ENCODE measurements at regions not wholly inside any gene's neighbourhood (a gene's known extent, or its start where the extent isn't known, plus 50 kb on each side); places are given as distances from the start of the nearest gene placed in this dataset.

DNA sequence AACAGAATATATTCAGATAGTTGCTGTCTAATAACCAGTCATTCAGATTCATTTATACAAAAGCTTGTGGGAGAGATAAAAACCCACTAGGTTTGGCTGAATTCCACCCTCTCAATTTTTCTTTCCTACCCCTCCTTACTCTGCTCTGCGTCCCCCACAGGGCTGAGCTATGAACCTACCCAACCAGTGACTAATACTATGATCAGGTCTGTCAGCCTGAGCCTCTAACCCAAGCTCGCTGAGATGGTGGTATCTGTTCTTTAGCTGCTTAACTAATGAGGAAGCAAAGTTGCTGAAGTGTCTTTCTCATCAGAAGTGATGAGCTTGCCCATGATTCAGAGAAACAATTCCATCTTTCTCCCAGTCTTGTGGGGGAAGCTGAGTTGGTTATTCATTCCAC is 248.7 kb upstream of the GPR26 start:
- Histone ChIP-seq H3K27ac (ENCODE audit: insufficient read depth, low read length, poor library complexity, severe bottlenecking) (no peak overlapping the region), H3K9me3 (ENCODE audit: control insufficient read depth in 2 of 2, low read length in 2 of 2) (no peaks in the 10 kb centered on the region), H3K4me3 (ENCODE audit: low read depth, low read length) (no peak overlapping the region), H3K36me3 (ENCODE audit: control insufficient read depth, insufficient read depth, low read length) (no peaks in the 10 kb centered on the region), H3K4me1 (ENCODE audit: control insufficient read depth, insufficient read depth, low read length, poor library complexity, severe bottlenecking) (no peaks in the 10 kb centered on the region), H3K27me3 (ENCODE audit: control insufficient read depth, insufficient read depth, low read length) (no peaks in the 10 kb centered on the region)
- ATAC-seq (ENCODE audit: low read depth in 2 of 2) (no peak), DNase-seq (no peak)
- no peak overlapping the region for H3K27ac Mint-ChIP-seq
- H3K27me3 Mint-ChIP-seq: peaks cover 14% of the 10 kb centered on the region
- H3K36me3 Mint-ChIP-seq: peaks cover 4% of the 10 kb centered on the region
- no peak overlapping the region for H3K4me3 Mint-ChIP-seq
- H3K4me1 Mint-ChIP-seq: no peaks in the 10 kb centered on the region
- H3K9me3 Mint-ChIP-seq: peaks cover 0 to 6% (median 0%) of the 10 kb centered on the region in 7 donors

GRCh38 chr10:123421461-123421860 is 244.7 kb upstream of the GPR26 start:
- H3K4me3 Mint-ChIP-seq: no peak overlapping the region
- no peak overlapping the region for H3K27ac ChIP-seq (ENCODE audit: insufficient read depth, low read length, poor library complexity, severe bottlenecking)
- no peaks in the 10 kb centered on the region for H3K4me1 ChIP-seq (ENCODE audit: control insufficient read depth, insufficient read depth, low read length, poor library complexity, severe bottlenecking)
- peaks cover 20% of the 10 kb centered on the region for H3K27me3 Mint-ChIP-seq
- DNase-seq (no peak), ATAC-seq (ENCODE audit: low read depth in 2 of 2) (no peak)
- no peak overlapping the region for H3K27ac Mint-ChIP-seq
- no peaks in the 10 kb centered on the region for H3K9me3 ChIP-seq (ENCODE audit: control insufficient read depth in 2 of 2, low read length in 2 of 2)
- H3K27me3 ChIP-seq (ENCODE audit: control insufficient read depth, insufficient read depth, low read length): no peaks in the 10 kb centered on the region
- H3K36me3 Mint-ChIP-seq: peaks cover 4% of the 10 kb centered on the region
- no peaks in the 10 kb centered on the region for H3K4me1 Mint-ChIP-seq
- no peak overlapping the region for H3K4me3 ChIP-seq (ENCODE audit: low read depth, low read length)
- no peaks in the 10 kb centered on the region for H3K36me3 ChIP-seq (ENCODE audit: control insufficient read depth, insufficient read depth, low read length)
- peaks cover 0 to 5% (median 0%) of the 10 kb centered on the region in 7 donors for H3K9me3 Mint-ChIP-seq

- Mint-ChIP-seq H3K4me1 (no peaks in the 10 kb centered on the region), H3K36me3 (peaks cover 4% of the 10 kb centered on the region), H3K9me3 (peaks cover 0 to 5% (median 0%) of the 10 kb centered on the region in 7 donors), H3K27me3 (peaks cover 24% of the 10 kb centered on the region), H3K27ac (no peak overlapping the region), H3K4me3 (no peak overlapping the region)
- DNase-seq (no peak), ATAC-seq (ENCODE audit: low read depth in 2 of 2) (no peak)
- no peak overlapping the region for H3K27ac ChIP-seq (ENCODE audit: insufficient read depth, low read length, poor library complexity, severe bottlenecking)
- no peaks in the 10 kb centered on the region for H3K9me3 ChIP-seq (ENCODE audit: control insufficient read depth in 2 of 2, low read length in 2 of 2)
- H3K36me3 ChIP-seq (ENCODE audit: control insufficient read depth, insufficient read depth, low read length): no peaks in the 10 kb centered on the region
- no peaks in the 10 kb centered on the region for H3K27me3 ChIP-seq (ENCODE audit: control insufficient read depth, insufficient read depth, low read length)
- no peaks in the 10 kb centered on the region for H3K4me1 ChIP-seq (ENCODE audit: control insufficient read depth, insufficient read depth, low read length, poor library complexity, severe bottlenecking)
- no peak overlapping the region for H3K4me3 ChIP-seq (ENCODE audit: low read depth, low read length)
Observed at GRCh38 chr10:123422261-123422660, 243.9 kb upstream of the GPR26 start.

DNA sequence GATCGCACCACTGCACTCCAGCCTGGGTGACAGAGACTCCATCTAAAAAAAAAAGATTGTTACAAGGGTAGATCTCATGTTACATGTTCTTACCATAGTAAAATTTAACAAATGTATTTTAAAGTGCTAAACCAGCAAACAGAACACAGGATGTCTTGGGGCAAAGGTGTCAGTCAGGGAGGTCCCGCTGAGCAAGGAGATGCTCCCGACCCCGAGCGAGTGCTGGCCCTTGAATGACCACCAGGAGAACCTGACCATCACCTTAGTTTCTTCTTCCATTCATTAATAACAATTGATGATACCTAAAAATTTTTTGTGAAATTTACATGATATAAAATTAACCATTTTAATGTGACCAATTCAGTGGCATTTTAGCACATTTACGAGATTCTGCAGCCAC is 241.6 kb upstream of the GPR26 start:
- DNase-seq (no peak), ATAC-seq (ENCODE audit: low read depth in 2 of 2) (no peak)
- Histone ChIP-seq H3K36me3 (ENCODE audit: control insufficient read depth, insufficient read depth, low read length) (no peaks in the 10 kb centered on the region), H3K4me1 (ENCODE audit: control insufficient read depth, insufficient read depth, low read length, poor library complexity, severe bottlenecking) (no peaks in the 10 kb centered on the region), H3K9me3 (ENCODE audit: control insufficient read depth in 2 of 2, low read length in 2 of 2) (no peaks in the 10 kb centered on the region), H3K27ac (ENCODE audit: insufficient read depth, low read length, poor library complexity, severe bottlenecking) (no peak overlapping the region), H3K4me3 (ENCODE audit: low read depth, low read length) (no peak overlapping the region), H3K27me3 (ENCODE audit: control insufficient read depth, insufficient read depth, low read length) (peaks cover 3% of the 10 kb centered on the region)
- H3K36me3 Mint-ChIP-seq: peaks cover 1% of the 10 kb centered on the region
- H3K27me3 Mint-ChIP-seq: peaks cover 31% of the 10 kb centered on the region
- no peak overlapping the region for H3K27ac Mint-ChIP-seq
- H3K4me3 Mint-ChIP-seq: no peak overlapping the region
- H3K4me1 Mint-ChIP-seq: no peaks in the 10 kb centered on the region
- peaks cover 0 to 2% (median 0%) of the 10 kb centered on the region in 7 donors for H3K9me3 Mint-ChIP-seq

DNA sequence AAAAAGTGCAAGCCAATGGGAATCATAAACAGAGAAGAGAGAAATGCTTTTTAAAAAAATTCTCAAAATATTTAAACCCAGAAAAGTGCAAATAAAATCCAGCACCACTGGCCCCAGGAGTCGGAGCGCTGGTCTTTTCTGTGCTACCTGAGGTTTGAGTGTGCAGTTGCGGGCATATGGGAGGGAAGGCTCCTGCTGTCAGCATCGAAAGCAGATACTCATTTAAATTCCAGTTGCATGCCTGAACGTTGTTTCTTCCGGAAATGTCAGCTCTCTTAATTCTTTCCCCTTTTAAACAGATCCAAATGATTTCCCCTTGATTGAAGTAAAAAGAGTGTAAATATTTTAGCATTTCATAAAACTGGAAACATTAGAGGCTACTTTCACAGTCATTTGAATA is 240.5 kb upstream of the GPR26 start:
- Mint-ChIP-seq H3K4me1 (no peaks in the 10 kb centered on the region), H3K36me3 (no peaks in the 10 kb centered on the region), H3K9me3 (peaks cover 0 to 2% (median 0%) of the 10 kb centered on the region in 7 donors), H3K27ac (no peak overlapping the region), H3K4me3 (no peak overlapping the region), H3K27me3 (peaks cover 31% of the 10 kb centered on the region)
- Histone ChIP-seq H3K9me3 (ENCODE audit: control insufficient read depth in 2 of 2, low read length in 2 of 2) (no peaks in the 10 kb centered on the region), H3K4me3 (ENCODE audit: low read depth, low read length) (no peak overlapping the region), H3K4me1 (ENCODE audit: control insufficient read depth, insufficient read depth, low read length, poor library complexity, severe bottlenecking) (no peaks in the 10 kb centered on the region), H3K27me3 (ENCODE audit: control insufficient read depth, insufficient read depth, low read length) (peaks cover 3% of the 10 kb centered on the region), H3K36me3 (ENCODE audit: control insufficient read depth, insufficient read depth, low read length) (no peaks in the 10 kb centered on the region), H3K27ac (ENCODE audit: insufficient read depth, low read length, poor library complexity, severe bottlenecking) (no peak overlapping the region)
- ATAC-seq (ENCODE audit: low read depth in 2 of 2) (no peak), DNase-seq (no peak)

- Mint-ChIP-seq H3K4me3 (no peak overlapping the region), H3K9me3 (peaks cover 0 to 2% (median 0%) of the 10 kb centered on the region in 7 donors), H3K36me3 (no peaks in the 10 kb centered on the region)
Observed at GRCh38 chr10:123427165-123427786, 238.9 kb upstream of the GPR26 start.

GRCh38 chr10:123428391-123428790 is 237.8 kb upstream of the GPR26 start:
- Histone ChIP-seq H3K27me3 (ENCODE audit: control insufficient read depth, insufficient read depth, low read length) (peaks cover 3% of the 10 kb centered on the region), H3K4me3 (ENCODE audit: low read depth, low read length) (no peak overlapping the region), H3K36me3 (ENCODE audit: control insufficient read depth, insufficient read depth, low read length) (no peaks in the 10 kb centered on the region), H3K27ac (ENCODE audit: insufficient read depth, low read length, poor library complexity, severe bottlenecking) (no peak overlapping the region), H3K4me1 (ENCODE audit: control insufficient read depth, insufficient read depth, low read length, poor library complexity, severe bottlenecking) (no peaks in the 10 kb centered on the region), H3K9me3 (ENCODE audit: control insufficient read depth in 2 of 2, low read length in 2 of 2) (no peaks in the 10 kb centered on the region)
- ATAC-seq (ENCODE audit: low read depth in 2 of 2) (no peak), DNase-seq (no peak)
- Mint-ChIP-seq H3K9me3 (no peaks in the 10 kb centered on the region), H3K36me3 (no peaks in the 10 kb centered on the region), H3K4me1 (no peaks in the 10 kb centered on the region), H3K27ac (no peak overlapping the region), H3K27me3 (peaks cover 20% of the 10 kb centered on the region), H3K4me3 (no peak overlapping the region)

More at GRCh38 chr10:123427165-123427786, 238.9 kb upstream of the GPR26 start:
- ATAC-seq (ENCODE audit: low read depth in 2 of 2) (no peak), DNase-seq (no peak)
- Histone ChIP-seq H3K9me3 (ENCODE audit: control insufficient read depth in 2 of 2, low read length in 2 of 2) (no peaks in the 10 kb centered on the region), H3K27ac (ENCODE audit: insufficient read depth, low read length, poor library complexity, severe bottlenecking) (no peak overlapping the region), H3K4me3 (ENCODE audit: low read depth, low read length) (no peak overlapping the region), H3K4me1 (ENCODE audit: control insufficient read depth, insufficient read depth, low read length, poor library complexity, severe bottlenecking) (no peaks in the 10 kb centered on the region), H3K36me3 (ENCODE audit: control insufficient read depth, insufficient read depth, low read length) (no peaks in the 10 kb centered on the region), H3K27me3 (ENCODE audit: control insufficient read depth, insufficient read depth, low read length) (peaks cover 3% of the 10 kb centered on the region)
- Mint-ChIP-seq H3K27me3 (peaks cover 25% of the 10 kb centered on the region), H3K4me1 (no peaks in the 10 kb centered on the region), H3K27ac (no peak overlapping the region)

DNA sequence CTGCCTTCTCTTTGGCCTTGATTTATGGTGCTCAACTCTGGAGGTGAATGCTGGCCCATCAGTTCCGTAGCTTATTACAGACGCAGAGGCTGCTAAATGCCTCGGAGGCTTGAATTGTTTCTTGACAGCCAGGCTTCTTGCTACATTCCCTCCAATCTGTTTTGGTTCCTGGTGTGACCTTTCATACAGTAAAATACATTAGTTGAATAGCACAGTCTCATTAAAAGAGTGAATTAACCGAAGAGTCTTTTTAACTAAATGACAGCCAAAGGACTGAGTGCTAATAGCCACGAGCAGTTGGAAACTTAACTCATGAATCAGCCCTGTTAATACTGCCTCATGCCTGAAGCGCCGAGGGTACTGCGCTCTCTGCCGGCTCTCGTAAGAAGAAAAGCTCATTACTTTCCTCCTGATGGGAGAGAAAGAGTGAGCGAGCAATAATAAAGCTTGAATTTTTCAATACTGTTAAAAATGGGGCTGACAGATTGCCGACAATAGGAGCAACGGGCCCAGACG is 236.4 kb upstream of the GPR26 start:
- Histone ChIP-seq H3K4me3 (ENCODE audit: low read depth, low read length) (no peak overlapping the region), H3K36me3 (ENCODE audit: control insufficient read depth, insufficient read depth, low read length) (no peaks in the 10 kb centered on the region), H3K27me3 (ENCODE audit: control insufficient read depth, insufficient read depth, low read length) (peaks cover 3% of the 10 kb centered on the region), H3K4me1 (ENCODE audit: control insufficient read depth, insufficient read depth, low read length, poor library complexity, severe bottlenecking) (no peaks in the 10 kb centered on the region), H3K9me3 (ENCODE audit: control insufficient read depth in 2 of 2, low read length in 2 of 2) (no peaks in the 10 kb centered on the region), H3K27ac (ENCODE audit: insufficient read depth, low read length, poor library complexity, severe bottlenecking) (no peak overlapping the region)
- peaks cover 11% of the 10 kb centered on the region for H3K27me3 Mint-ChIP-seq
- no peaks in the 10 kb centered on the region for H3K36me3 Mint-ChIP-seq
- H3K4me1 Mint-ChIP-seq: no peaks in the 10 kb centered on the region
- DNase-seq: no peak
- H3K4me3 Mint-ChIP-seq: no peak overlapping the region
- H3K27ac Mint-ChIP-seq: no peak overlapping the region
- H3K9me3 Mint-ChIP-seq: no peaks in the 10 kb centered on the region
- no peak for ATAC-seq (ENCODE audit: low read depth in 2 of 2)
